NB4 (cell line): ENCODE measurements at regions not wholly inside any gene's neighbourhood (a gene's known extent, or its start where the extent isn't known, plus 50 kb on each side); places are given as distances from the start of the nearest gene placed in this dataset.

Experiments
- CTCF ChIP-seq: IDR thresholded peaks from one replicate; pipeline ENCODE4 v1.5.1; 2012; ENCODE audit warnings: low read depth, low read length
- POLR2A ChIP-seq: IDR thresholded peaks from 2 replicates; pipeline ENCODE4 v1.6.1; 2011; ENCODE audit warnings: mild to moderate bottlenecking; ENCODE audit not compliant: insufficient read length; ENCODE audit errors: extremely low read depth

- TF ChIP-seq POLR2A (no peak), CTCF (no peak)
These were observed 119.6 kb downstream of the OMA1 start for GRCh38 chr1:58426918-58427317.
